Dedifferentiated amniotic fluid mesenchymal stem cell (primary cell): ENCODE measurements at regions not wholly inside any gene's neighbourhood (a gene's known extent, or its start where the extent isn't known, plus 50 kb on each side); places are given as distances from the start of the nearest gene placed in this dataset.

Experiments
- DNase-seq: peaks from one replicate; pipeline ENCODE4 v3.0.0-alpha.2; 2016; ENCODE audit errors: extremely low spot score

DNA sequence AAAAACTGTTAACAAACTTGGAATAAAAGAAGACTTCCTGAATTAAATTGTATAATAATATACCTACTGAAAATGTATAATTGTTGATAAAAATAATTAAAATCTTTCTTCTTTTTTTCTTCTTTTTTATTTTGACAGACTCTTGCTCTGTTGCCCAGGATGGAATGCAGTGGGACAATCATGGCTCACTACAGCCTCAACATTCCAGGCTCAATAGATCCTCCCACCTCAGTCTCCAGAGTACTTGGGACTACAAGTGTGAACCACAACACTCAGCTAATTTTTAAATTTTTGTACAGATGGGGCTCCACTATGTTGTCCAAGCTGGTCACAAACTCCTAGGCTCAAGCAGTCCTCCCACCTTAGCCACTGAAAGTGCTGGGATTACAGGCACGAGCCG is 1063.8 kb upstream of the CNTN5 start:
- no peak for DNase-seq

DNA sequence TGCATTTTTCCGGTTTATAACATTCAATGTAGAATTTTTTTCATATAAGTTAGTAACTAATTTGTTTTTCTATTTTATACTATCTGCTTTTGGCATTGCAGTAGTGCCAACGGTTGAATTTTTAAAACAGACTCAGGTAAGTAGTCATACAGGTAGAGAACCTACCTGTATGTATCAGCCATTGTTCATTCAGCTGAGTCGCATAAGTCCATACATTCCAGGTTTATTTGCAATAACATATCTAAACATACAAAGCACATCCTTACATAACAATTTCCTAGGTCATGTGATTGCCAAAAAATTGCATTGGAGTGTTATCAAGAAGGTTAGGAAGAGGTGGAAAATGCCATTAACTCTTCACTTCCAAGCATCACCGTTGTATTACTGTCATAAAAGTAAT is 1059.3 kb upstream of the CNTN5 start:
- no peak for DNase-seq

DNA sequence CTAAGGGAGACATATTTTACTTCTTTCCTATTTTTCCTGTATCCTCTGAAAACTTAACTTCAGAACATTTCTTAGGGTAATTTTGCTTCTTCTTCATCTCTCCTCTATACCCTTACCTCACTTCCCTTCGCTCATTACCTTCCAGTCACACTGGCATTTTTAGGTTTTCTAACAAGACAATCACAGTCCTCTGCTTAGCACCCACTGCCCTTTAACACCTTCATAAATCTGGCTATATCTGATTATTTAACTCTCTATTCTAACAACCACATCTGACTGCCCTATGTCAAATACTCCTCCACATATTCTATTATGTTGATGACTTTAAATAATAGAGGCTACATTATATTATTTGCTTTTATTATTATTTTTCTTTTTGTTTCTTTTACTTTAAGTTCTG is 1058.0 kb upstream of the CNTN5 start:
- DNase-seq = no peak

DNA sequence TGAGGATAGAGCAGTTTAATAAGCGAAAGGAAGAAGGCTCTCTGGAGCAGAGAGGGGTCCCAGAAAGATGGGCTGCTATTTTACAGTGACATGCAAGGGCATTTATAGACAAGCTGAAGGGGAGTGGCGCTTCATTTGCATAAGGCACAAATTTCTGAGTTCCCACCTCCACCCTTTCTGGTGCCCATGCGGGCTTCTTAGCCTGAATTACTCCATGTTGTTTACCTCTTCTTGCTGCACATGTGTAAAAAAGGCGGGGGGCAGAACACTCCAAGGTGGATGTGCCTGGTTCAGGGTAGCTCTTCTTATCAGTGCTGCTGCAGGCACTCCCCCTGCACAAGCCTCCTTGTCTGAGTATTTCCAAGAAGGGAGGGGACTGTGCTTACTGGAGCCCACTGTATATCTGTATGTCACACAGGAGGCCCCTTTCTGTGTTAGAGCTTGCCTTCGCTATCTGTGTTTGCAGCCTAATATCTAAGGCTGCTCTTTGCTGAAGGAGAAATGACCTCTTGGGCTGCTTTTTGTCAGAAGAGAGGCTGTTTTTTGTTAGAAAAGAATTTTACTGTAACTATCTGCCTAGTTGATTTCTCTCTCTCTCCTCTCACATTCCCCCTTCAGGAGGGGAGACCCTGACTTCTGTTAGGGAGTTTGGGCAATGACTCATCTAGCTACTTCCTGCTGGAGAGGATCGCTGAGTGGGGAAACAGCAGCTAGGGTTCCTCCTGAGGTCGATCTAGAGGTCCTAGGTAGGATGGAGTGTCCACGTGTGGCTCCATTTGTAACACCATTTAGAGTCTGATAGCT is 1057.0 kb upstream of the CNTN5 start:
- DNase-seq = no peak

DNA sequence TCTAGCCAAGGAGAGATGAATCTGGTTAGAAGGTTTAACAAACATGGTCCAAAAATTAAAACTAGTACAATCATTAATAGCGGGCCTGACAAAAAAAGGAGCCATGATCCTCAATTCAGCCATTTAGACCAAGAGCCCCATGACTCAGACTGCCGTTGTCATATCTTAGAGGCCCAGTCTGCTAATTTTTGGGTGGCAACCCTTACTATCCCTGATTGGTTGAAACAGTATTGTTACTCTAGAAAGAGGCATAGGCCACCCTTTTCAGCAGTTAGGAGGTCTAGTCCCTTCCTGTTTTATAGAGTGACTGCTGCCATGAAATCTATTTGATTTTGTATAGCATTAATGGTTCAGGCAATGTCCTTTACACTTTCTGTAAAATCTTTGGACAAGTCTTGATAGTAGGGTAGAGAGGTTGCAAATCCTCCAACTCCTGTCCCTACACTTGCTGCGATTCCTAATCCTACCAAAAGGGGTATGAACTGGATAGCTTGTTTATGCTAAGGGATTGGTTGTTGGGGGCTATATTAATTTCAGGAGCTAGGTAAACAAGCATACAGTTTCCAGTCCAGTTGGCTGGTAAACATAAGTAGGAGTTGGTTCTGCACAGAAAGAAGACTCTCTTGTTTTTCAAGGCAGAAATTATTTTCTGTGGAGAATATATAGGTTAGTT is 1056.3 kb upstream of the CNTN5 start:
- no peak for DNase-seq

DNA sequence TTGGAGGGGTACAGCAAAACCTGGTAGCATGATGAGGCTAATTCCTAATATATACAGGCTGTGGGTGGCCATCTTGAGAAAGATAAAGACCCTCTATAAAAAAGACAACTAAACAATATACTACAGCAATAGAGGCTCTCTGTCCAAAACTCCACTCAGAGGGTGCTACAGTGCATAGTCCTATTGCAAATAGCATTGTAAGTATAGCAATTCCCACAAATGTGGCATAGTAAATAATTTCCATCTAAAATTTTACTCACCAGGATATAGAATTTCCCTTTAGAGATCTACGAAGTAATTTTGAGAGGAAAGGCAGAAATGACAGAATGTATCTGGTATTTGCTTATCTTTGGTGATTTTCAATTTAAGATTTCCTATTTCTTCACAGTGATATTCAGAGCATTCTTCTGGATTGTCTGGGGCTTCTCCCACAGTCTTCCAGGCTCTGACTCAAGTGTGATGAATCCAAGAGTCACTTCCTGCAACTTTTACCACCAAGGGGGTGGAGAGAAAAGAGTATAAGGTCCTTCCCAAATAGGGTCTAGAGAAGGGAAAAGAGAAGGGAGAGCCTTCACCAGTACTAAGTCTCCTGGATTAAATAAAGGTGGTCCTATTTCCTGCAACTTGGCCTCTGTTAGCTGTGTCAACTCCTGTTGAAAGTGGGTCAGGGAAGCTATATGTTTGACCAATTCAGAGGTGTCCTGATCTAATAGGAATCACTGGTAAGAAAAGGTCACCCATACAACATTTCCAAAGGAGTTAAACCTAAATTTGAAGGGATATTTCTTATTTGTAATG is 1054.7 kb upstream of the CNTN5 start:
- peak; percentile 65 for DNase-seq

DNA sequence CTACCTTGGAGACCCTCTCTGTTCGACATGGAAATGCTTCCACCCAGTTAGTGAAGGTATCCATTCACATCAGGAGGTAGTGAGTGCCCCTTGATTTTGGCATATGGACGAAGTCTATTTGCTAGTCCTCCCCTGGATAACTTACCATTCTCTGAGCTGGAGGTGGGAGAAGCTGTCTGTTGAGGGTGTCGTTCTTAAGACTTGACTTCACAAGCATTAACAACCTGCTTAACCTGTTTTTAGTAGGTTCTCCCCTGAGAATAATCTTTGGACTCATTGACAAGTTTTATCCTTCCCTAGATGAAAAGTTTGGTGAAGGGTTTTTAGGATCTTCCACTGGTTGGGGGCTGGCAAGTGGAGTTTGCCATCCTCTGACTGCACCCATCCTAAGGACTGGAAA is 1053.8 kb upstream of the CNTN5 start:
- DNase-seq = no peak

DNA sequence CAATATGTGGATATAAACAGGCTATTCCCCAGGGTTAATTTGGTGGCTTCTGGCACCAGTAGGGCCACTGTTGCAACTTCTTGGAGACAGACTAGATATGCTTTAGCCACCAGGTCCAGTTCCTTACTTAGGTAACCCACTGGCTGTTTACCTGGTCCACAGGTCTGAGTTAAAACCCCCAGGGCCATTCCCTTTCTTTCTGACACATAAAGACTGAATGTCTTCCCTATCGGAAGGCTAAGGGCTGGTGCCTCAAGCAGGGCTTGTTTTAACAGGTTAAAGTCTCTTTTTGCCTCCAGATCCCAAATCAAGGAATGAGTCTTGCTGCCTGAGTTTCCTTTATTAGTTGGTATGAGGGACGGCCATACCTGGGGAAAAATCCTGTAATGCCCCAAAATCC is 1052.7 kb upstream of the CNTN5 start:
- DNase-seq = no peak

DNA sequence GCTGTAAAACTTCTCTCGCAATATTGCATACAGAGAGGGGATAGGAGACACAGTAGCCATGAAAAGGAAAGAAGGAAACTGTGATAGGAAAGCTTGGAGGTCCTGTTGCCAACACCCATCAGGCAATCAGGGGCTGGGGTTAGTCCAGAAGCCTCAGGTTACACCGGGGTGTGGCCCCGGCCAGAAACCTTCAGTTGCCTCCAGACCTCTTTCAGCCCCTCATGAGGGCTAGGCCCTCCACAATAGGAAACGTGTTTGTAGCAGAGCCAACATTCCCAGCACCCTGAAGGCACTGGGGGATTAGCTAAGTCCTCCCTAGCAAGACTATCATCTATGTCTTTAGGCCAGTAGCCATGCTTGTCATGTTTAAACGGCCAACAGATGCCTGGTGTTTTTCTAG is 1048.0 kb upstream of the CNTN5 start:
- no peak for DNase-seq

DNA sequence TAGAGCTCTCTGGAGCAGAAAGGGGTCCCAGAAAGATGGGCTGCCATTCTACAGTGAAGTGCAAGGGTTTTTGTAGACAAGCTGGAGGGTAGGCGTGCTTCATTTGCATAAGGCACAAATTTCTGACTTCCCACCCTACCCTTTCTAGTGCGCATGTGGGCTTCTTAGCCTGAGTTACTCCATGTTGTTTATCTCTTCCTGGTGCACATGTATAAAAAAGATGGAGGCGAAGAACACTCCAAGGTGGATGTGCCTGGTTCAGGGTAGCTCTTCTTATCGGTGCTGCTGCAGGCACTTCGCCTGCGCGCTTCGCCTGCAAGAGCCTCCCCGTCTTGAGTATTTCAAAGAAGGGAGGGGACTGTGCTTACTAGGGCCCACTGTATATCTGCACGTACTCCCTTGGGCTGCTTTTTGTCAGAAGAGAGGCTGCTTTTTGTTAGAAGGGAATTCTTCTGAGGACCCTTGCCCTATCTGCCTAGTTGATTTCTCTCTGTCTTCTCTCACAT is 1047.3 kb upstream of the CNTN5 start:
- no peak for DNase-seq

DNA sequence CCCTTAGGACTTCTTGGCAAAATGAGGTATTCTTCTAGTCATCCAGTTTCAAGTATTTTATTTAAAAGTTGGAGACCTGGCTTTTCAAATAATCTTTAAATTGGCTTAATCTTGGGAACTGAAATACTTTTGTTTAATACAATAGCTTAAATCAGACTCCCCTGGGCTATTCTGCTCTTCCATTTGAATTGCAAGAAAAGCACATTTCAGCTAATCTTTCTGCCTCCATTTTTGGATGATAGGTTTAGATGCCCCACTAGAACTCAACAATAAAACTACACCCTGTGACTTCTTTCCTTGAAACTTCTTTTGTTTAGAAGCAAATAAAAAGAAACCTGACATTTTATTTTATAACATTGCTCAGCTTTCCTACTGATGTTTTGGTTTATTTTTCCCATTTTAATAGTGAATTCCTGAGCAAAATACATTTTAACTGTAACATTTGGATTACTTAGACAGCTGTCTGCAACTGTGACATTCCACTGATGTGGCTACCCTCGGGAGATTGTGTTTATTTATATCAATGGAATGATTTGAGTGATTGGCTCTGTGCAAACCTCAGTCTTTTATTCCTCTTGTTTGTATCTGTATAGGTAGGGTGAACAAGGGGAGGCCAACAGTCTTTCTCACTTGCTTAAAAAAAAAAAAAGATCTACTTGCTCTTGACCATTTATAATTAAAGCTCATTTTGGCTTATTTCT is 1045.8 kb upstream of the CNTN5 start:
- DNase-seq = no peak

DNA sequence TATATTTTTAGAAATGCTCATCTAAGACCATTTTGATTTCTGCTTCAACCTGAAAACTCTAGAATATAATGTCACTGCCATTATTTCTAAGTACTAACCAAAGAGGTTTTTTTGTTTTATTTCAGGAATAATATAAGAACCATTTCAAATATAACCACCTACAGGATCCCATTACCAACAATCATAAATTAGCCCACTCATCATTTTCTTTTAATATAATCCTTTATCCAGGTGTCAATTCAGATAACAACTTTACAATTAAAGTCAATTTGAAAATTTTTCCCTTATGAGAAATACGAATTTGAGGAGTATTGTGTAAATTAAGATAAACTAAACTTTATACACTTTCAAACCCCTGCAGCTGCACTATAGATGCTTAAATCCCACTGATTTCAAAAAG is 1043.0 kb upstream of the CNTN5 start:
- DNase-seq = no peak

DNA sequence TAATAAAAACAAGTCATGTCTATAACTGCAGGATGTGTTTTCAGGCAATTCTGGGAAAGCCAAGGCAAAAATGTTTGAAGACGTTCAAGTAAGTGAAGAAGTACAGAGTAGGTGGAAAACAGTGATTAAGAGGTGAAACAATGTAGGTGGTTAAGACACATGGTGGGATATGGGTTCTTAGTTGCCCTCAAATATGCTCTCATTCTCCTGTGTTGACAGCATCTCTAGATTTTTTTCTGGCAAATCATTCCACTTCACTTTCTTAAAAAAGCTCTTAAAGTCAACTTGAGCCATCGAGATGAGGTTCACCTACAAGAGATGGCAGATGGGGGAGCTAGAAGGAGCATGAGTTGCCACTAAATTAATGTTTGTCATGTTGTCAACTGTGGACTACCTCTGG is 1041.0 kb upstream of the CNTN5 start:
- no peak for DNase-seq

DNA sequence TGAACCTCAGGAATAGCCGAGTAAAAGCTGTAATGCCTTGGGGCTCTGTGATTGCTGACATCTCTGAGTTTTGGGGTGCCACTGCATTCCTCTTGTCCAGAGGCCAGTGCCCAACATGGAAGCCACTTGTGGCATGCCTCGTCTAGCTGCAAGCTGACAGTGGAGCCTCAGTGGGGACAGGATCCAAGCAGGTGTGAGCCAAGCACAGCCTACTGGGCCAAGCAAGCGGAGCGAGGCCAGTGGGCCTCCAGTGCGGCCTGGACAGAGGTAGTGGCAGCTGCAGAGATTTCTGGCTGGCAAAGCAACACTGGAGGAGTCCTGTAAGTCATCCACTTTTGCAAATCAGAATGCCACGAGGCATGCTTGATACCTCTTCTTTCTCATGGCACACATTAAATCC is 1038.2 kb upstream of the CNTN5 start:
- no peak for DNase-seq

DNA sequence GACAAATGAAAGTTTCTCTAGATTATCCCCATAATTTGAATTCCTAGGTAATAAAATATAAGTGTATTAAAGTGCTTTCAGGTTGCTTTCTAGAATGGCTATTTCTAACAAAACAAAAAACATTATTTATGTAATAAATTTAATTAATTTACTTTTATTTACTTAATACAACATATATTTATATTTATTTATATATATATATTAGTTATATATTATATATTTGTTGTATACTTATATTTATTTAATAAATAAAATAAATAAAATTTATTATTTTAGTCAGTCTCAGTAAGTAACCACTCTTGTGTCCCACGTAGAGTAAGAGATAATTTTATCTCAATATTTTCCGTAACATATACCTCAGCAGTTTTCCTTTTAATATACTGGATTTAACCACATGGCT is 1031.6 kb upstream of the CNTN5 start:
- DNase-seq = no peak

DNA sequence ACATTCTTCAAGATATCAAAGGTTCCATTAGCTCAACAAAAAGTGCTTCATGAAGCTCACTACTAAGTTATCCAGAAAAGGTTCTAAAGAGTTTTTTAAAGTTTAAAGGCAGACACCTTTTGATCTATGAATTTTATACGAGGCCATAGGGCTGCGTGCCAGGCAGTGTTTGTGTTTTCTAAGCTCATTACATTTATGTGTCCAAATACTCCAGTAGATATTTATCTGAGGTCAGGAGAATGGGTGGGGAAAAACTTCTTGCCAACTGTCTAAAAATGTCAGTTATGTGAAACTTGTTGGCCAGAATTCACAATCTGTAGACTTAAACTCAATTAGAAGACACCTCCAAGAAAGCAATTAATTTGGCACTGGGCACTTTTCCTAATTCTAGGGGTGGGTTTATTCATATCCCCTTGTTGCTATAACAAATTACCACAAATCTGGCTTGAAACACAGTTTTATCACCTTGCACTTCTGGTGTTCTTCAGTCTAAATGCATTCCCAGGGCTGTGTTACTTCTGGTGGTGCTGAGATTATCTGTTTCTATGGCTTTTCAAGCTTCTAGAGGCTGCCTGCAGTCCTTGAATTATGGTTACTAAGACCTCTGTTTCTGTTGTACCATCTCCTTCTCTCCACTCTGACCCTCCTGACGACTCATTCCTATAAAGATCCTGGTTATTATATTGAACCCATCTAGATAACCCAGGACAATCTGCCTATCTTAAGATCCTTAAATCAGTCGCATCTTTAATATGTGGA is 1030.4 kb upstream of the CNTN5 start:
- DNase-seq = no peak

DNA sequence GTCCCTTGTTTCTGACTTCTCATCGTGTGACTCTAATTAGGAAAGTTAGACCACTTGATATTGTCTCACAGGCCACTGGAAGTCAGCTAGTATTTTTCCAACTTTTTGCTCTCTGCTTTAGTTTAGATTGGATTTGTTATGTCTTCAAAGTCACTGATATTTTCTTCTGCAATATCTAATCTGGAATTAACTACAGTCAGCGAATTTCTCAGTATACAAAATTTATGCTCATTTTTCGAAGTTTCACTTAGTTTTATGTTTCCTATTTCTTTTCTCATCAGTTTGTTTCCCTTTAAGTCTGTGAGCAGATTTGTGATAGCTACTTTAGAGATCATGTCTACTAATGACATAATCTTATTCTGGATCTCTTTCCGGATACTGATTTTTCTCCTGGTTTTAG is 1027.2 kb upstream of the CNTN5 start:
- no peak for DNase-seq

DNA sequence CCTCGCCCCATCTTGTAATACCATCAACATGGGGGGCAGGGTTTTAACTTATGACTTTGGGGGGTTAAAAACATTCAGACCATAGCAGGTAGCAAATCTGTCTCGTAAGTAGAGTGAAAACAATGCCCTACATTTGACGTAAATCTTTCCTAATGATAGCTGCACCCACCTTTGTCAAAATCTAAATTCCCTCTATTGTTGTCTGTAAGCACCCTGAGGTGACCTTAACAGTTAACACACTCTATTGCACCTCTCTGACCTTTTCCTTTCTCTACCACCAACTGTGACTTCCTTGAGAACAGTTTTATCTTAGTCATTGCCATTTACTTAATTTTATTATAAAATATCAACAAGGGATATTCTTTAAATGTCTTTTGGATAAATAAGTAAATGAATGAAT is 1024.9 kb upstream of the CNTN5 start:
- no peak for DNase-seq

DNA sequence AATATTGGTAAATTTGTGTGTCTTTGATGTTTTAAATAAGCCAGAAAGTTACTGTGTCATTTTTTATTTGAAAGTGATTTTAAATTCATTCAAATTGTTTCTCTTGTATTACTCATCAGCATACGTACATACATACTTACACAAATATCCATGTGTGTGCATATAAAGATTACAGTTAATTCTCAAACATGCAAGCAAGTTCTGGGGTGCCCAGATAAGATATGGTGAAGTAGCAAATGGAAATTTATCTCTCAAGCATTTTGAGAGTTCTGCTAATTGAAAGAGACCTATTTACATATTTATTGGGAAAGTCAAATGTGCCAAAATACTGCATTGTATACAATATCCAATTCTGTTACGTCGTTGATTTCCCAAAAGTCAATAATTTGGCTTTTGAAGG is 1024.0 kb upstream of the CNTN5 start:
- DNase-seq = no peak

DNA sequence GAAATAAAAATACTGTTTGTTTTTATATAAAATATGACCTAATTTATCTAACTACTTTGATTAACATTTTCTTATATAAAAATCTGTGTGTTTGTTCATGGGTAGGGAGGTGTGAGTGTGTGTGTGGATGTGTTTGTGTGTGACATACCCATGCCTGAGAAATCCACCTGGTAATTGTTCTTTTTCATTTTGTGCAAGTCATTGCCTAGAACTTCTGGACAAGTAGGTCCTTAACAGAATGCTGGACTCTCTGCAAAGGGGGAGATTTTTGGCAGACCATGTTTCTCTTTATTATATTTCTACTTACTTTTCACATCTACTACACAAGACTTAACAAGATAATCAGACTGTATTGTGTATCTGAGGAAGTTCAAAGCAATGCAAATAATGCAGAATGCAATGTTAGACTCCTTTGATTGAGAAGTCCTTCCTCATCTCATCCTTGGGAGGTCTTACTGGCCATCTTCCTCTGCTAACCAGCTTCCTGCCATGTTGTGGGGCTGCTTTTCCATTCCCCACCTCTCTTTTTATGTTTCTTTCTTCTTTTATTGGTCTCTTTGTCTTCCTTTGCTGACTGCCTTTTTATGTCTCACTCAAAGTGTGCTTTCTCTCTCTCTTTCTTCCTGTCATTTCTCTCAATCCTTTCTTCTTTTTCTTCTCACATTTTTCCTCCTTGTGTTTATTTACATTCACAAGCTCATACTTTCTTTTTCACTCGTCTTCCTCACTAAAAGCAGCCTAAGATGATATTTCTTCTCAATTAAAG is 1017.0 kb upstream of the CNTN5 start:
- no peak for DNase-seq

DNA sequence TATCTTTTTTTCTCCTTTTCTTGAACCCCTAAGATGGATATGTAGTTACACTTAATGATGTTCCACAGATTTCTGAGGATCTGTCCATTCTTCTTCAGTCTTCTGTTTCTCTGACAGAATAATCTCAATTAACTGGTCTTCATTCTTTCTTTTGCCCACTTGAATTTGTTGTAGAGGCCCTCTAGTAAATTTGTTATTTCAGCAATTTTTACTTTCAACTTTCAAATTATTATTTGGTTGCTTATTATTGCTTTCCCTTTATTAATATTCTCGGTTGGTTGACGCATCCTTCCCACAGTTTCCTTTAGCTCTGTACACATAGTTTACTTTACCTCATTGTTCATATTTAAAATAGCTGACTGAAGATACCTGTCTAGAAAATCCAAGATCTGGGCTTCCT is 1013.7 kb upstream of the CNTN5 start:
- no peak for DNase-seq
